Epithelial cell of proximal tubule (primary cell): ENCODE measurements at regions not wholly inside any gene's neighbourhood (a gene's known extent, or its start where the extent isn't known, plus 50 kb on each side); places are given as distances from the start of the nearest gene placed in this dataset.

Source experiments
- DNase-seq: peaks from one replicate; pipeline ENCODE4 v3.0.0-alpha.2; 2011; ENCODE audit warnings: low read depth
- H3K4me3 ChIP-seq: 2 replicates; pipeline ENCODE4 v1.5.1; 2011; ENCODE audit warnings: low read depth, mild to moderate bottlenecking, low read length
- CTCF ChIP-seq: conservative IDR thresholded peaks from 2 replicates; pipeline ENCODE4 v1.5.1; 2012; ENCODE audit warnings: low read depth, mild to moderate bottlenecking, low read length

GRCh38 chr2:5945742-5946141, 253.6 kb downstream of the SOX11 start:
- DNase-seq: no peak
- TF ChIP-seq CTCF: no peak
- no peak overlapping the region for H3K4me3 ChIP-seq

- no peak overlapping the region for H3K4me3 ChIP-seq
- DNase-seq: no peak
- TF ChIP-seq CTCF: no peak
Observed at GRCh38 chr2:5946225-5947115, 254.3 kb downstream of the SOX11 start.

- no peak overlapping the region for H3K4me3 ChIP-seq
- no peak for DNase-seq
- no peak for TF ChIP-seq CTCF
Observed at GRCh38 chr2:5950736-5951135, 258.6 kb downstream of the SOX11 start.

GRCh38 chr2:5951471-5951870, 259.3 kb downstream of the SOX11 start:
- H3K4me3 ChIP-seq: no peak overlapping the region
- DNase-seq: no peak
- TF ChIP-seq CTCF: no peak

- DNase-seq: no peak
Observed at GRCh38 chr2:5953525-5953924, 261.3 kb downstream of the SOX11 start.

GRCh38 chr2:5954509-5954908, 262.3 kb downstream of the SOX11 start:
- TF ChIP-seq CTCF: no peak
- H3K4me3 ChIP-seq: no peak overlapping the region
- no peak for DNase-seq

More at GRCh38 chr2:5953525-5953924, 261.3 kb downstream of the SOX11 start:
- no peak overlapping the region for H3K4me3 ChIP-seq
- TF ChIP-seq CTCF: no peak

GRCh38 chr2:5955921-5956320, 263.7 kb downstream of the SOX11 start:
- TF ChIP-seq CTCF: no peak
- no peak for DNase-seq
- H3K4me3 ChIP-seq: no peak overlapping the region
